ENCODE measurements at regions not wholly inside any gene's neighbourhood (a gene's known extent, or its start where the extent isn't known, plus 50 kb on each side); places are given as distances from the start of the nearest gene placed in this dataset.

GRCh38 chr4:116413222-116413621 lies 672.2 kb downstream of the TRAM1L1 start:
- POLR2A ChIA-PET: no interaction called here
- no peak for TF ChIP-seq CTCF (IDR thresholded peaks at IDR 0.05; ENCODE audit: control extremely low read depth, extremely low read depth, low read depth, missing control alignments)
- DNase-seq (ENCODE audit: extremely low spot score): no peak
- CTCF ChIA-PET: interaction anchor here (1.3 kb wide), 1 partner anchor 22 kb away, joined by 3 read pairs; no protein-coding TSS in a partner anchor

DNA sequence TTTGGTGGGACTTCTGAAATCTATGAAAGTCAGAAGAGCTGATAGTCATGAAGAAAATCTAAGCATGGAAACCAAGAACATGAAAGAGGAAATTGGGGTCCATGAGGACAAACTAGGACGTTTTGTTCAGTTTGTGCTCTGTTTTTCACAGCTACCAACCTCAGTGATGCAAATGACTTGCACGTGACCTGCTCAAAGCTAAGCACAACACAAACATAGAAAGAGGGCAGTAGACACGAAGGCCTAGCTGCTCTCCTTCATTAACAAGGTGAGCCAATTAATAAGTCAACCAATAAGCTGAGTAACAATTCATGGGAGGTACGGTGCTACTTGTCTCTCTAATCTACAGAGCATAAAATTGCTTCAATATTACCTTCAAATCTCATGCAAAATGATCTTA lies 684.1 kb downstream of the TRAM1L1 start:
- DNase-seq (ENCODE audit: extremely low spot score): no peak
- CTCF ChIA-PET: interaction anchor here (1.5 kb wide), 1 partner anchor 27 kb away, joined by 4 read pairs; no protein-coding TSS in a partner anchor
- POLR2A ChIA-PET: no interaction called here
- no peak for TF ChIP-seq CTCF (IDR thresholded peaks at IDR 0.05; ENCODE audit: control extremely low read depth, extremely low read depth, low read depth, missing control alignments)

- TF ChIP-seq CTCF (IDR thresholded peaks at IDR 0.05; ENCODE audit: control extremely low read depth, extremely low read depth, low read depth, missing control alignments): no peak
- ChIA-PET CTCF (interaction anchor here (0.9 to 1.5 kb wide), 2 partner anchors 10 to 26 kb away, joined by 3 to 4 read pairs; no protein-coding TSS in a partner anchor), POLR2A (no interaction called here)
- DNase-seq (ENCODE audit: extremely low spot score): no peak
Measured at GRCh38 chr4:116400480-116400879, 684.9 kb downstream of the TRAM1L1 start.

GRCh38 chr4:116397714-116398113 lies 687.7 kb downstream of the TRAM1L1 start:
- TF ChIP-seq CTCF (IDR thresholded peaks at IDR 0.05; ENCODE audit: control extremely low read depth, extremely low read depth, low read depth, missing control alignments): no peak
- no peak for DNase-seq (ENCODE audit: extremely low spot score)
- ChIA-PET POLR2A (no interaction called here), CTCF (no interaction called here)

DNA sequence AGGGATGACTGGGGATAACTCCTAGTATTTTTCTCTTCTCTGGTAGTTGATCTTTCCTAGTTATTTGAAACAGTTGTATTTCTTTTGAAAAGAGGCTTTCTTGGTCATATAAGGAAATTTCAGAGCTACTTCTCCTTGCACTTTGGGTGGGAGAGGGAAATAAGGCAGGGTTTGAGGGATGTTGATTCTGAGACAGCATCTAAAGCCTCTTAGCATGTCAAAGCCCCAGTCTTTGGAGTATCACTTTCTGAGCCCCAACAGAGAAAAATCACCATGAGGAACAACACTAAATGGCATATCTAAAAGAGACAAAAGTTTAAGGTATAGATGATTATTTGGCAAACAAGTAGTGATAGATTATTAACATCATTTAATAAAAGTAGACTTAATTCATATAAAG lies 688.1 kb downstream of the TRAM1L1 start:
- ChIA-PET POLR2A (no interaction called here), CTCF (no interaction called here)
- DNase-seq (ENCODE audit: extremely low spot score): no peak
- no peak for TF ChIP-seq CTCF (IDR thresholded peaks at IDR 0.05; ENCODE audit: control extremely low read depth, extremely low read depth, low read depth, missing control alignments)

- no peak for DNase-seq (ENCODE audit: extremely low spot score)
- ChIA-PET POLR2A (no interaction called here), CTCF (interaction anchor here (1.2 kb wide), 1 partner anchor 50 kb away, joined by 3 read pairs; no protein-coding TSS in a partner anchor)
- TF ChIP-seq CTCF (IDR thresholded peaks at IDR 0.05; ENCODE audit: control extremely low read depth, extremely low read depth, low read depth, missing control alignments): no peak
Measured at GRCh38 chr4:116395408-116395807, 690.0 kb downstream of the TRAM1L1 start.

DNA sequence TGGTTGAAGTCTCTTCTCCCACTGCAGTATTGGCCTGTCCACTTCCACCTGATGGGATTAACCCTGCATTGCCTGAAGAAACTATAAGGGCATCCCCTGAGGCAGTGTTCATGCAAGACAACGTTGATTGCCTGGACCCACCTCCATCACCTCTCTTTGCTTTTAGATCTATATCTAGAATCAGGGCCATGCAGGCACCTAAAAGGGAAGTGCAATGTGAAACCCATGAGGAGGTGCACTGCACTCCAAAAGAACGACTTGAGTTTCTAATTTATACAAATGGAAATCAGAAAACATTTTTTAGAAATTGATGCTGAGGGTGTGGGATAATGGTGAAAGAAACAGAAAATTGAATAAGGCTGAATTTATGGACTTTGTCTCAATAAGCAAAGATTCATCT lies 694.4 kb downstream of the TRAM1L1 start:
- ChIA-PET CTCF (interaction anchor here (0.9 to 1.0 kb wide), 2 partner anchors 14 to 32 kb away, joined by 3 to 4 read pairs; no protein-coding TSS in a partner anchor), POLR2A (no interaction called here)
- TF ChIP-seq CTCF (IDR thresholded peaks at IDR 0.05; ENCODE audit: control extremely low read depth, extremely low read depth, low read depth, missing control alignments): no peak
- DNase-seq (ENCODE audit: extremely low spot score): no peak

Data from GM10248 (cell line).